SK-N-SH (cell line): ENCODE measurements at regions not wholly inside any gene's neighbourhood (a gene's known extent, or its start where the extent isn't known, plus 50 kb on each side); places are given as distances from the start of the nearest gene placed in this dataset.

Source experiments
- CTCF ChIA-PET: fragments of 300-600, 350-600 bp; formaldehyde crosslinking; extraction: SDS; loops from one replicate; lab custom pipeline; 2021; lab: Yijun Ruan, JAX
- POLR2A ChIA-PET: fragments of 350-600 bp; sonication (Branson Sonifier 250); formaldehyde crosslinking; extraction: SDS; loops from one replicate; lab custom pipeline; 2020; ENCODE audit warnings: antibody characterized with exemption, inconsistent platforms; lab: Yijun Ruan, JAX
- DNase-seq: peaks from one replicate; pipeline ENCODE4 v3.0.0; 2012
- H2AFZ ChIP-seq: fragments of 200-600 bp; sonication (generic); 2 replicates; pipeline ENCODE4 v1.8.1; 2016; ENCODE audit warnings: antibody characterized with exemption, mild to moderate bottlenecking, low read depth
- H3F3A ChIP-seq: fragments of 200-600 bp; sonication (generic); replicated peaks from 2 replicates; pipeline ENCODE3; 2016; ENCODE audit warnings: antibody characterized with exemption, mild to moderate bottlenecking; ENCODE audit not compliant: insufficient read depth
- H3K27ac ChIP-seq, 2 experiments: fragments of 200-500 bp in 1 of 2; fragments of 200-600 bp in 1 of 2; sonication (Bioruptor generic) in 1 of 2; sonication (generic), shearing (Covaris generic) in 1 of 2; 2 replicates each; pipeline versions ENCODE4 v1.5.1 to v1.6.1; 2014 to 2016; ENCODE audit warnings: low read depth in 2 of 2, inconsistent platforms in 1 of 2, low read length in 1 of 2, mild to moderate bottlenecking in 1 of 2, mixed read lengths in 1 of 2
- H3K27me3 ChIP-seq: fragments of 200-600 bp; sonication (generic), shearing (Covaris generic); 2 replicates; pipeline ENCODE4 v1.6.1; 2016; ENCODE audit warnings: mixed run types; ENCODE audit not compliant: insufficient read depth
- H3K36me3 ChIP-seq, 2 experiments: fragments of 200-500 bp in 1 of 2; fragments of 200-600 bp in 1 of 2; sonication (Bioruptor generic) in 1 of 2; sonication (generic) in 1 of 2; replicated peaks in 1 of 2; 2 replicates each; pipeline versions ENCODE3 to v1.5.1; 2014 to 2016; ENCODE audit warnings: low read length in 1 of 2, mild to moderate bottlenecking in 1 of 2; ENCODE audit not compliant: insufficient read depth in 2 of 2, control insufficient read depth in 1 of 2
- H3K4me1 ChIP-seq, 2 experiments: fragments of 200-500 bp in 1 of 2; fragments of 200-600 bp in 1 of 2; sonication (Bioruptor generic) in 1 of 2; sonication (generic), shearing (Covaris generic) in 1 of 2; 2 replicates each; pipeline versions ENCODE4 v1.5.1 to v1.6.1; 2014 to 2016; ENCODE audit warnings: low read depth in 1 of 2, low read length in 1 of 2, mixed run types in 1 of 2; ENCODE audit not compliant: insufficient read depth in 2 of 2, control insufficient read depth in 1 of 2
- H3K4me2 ChIP-seq: fragments of 200-600 bp; sonication (generic), shearing (Covaris generic); 2 replicates; pipeline ENCODE4 v1.6.1; 2017; ENCODE audit warnings: mixed run types
- H3K4me3 ChIP-seq, 2 experiments: fragments of 200-500 bp in 1 of 2; fragments of 200-600 bp in 1 of 2; sonication (Bioruptor generic) in 1 of 2; sonication (generic), shearing (Covaris generic) in 1 of 2; 2 replicates each; pipeline versions ENCODE4 v1.5.1 to v1.8.1; 2014 to 2016; ENCODE audit warnings: low read depth in 2 of 2, inconsistent platforms in 1 of 2, low read length in 1 of 2, mild to moderate bottlenecking in 1 of 2, mixed read lengths in 1 of 2, moderate library complexity in 1 of 2
- H3K79me2 ChIP-seq: fragments of 200-600 bp; sonication (generic); 2 replicates; pipeline ENCODE4 v1.8.1; 2017; ENCODE audit warnings: mild to moderate bottlenecking; ENCODE audit not compliant: insufficient read depth
- H3K9ac ChIP-seq: fragments of 200-600 bp; sonication (generic); 2 replicates; pipeline ENCODE4 v1.6.1; 2017; ENCODE audit warnings: mixed run types
- H3K9me2 ChIP-seq: fragments of 200-600 bp; sonication (generic); 2 replicates; pipeline ENCODE4 v1.6.1; 2017; ENCODE audit warnings: mixed run types
- H3K9me3 ChIP-seq: fragments of 200-600 bp; sonication (generic); 2 replicates; pipeline ENCODE4 v1.6.1; 2017; ENCODE audit warnings: mixed run types, mild to moderate bottlenecking, moderate library complexity
- H4K20me1 ChIP-seq: fragments of 200-600 bp; sonication (generic); 2 replicates; pipeline ENCODE4 v1.6.1; 2017; ENCODE audit warnings: mild to moderate bottlenecking, mixed run types; ENCODE audit not compliant: insufficient read depth
- CHD2 ChIP-seq: fragments of 150-350 bp; IDR thresholded peaks from 2 replicates; pipeline ENCODE4 v1.6.1; 2018; ENCODE audit warnings: low read length; ENCODE audit not compliant: partially characterized antibody
- CTCF ChIP-seq: fragments of 200-600 bp; sonication (generic); IDR thresholded peaks from 2 replicates; pipeline ENCODE4 v1.6.1; 2017; ENCODE audit warnings: antibody characterized with exemption, mild to moderate bottlenecking, moderate library complexity
- ELF1 ChIP-seq: IDR thresholded peaks from 2 replicates; pipeline ENCODE4 v1.4.0; 2012
- EP300 ChIP-seq, 2 experiments: IDR thresholded peaks; 2 replicates each; pipeline versions ENCODE4 v1.4.0 to v1.6.1; 2012; ENCODE audit warnings: borderline replicate concordance in 1 of 2, low read depth in 1 of 2, low read length in 1 of 2
- FOXM1 ChIP-seq: IDR thresholded peaks from 2 replicates; pipeline ENCODE4 v1.4.0; 2012; ENCODE audit warnings: low read depth, mild to moderate bottlenecking
- GABPA ChIP-seq: IDR thresholded peaks from 2 replicates; pipeline ENCODE4 v1.4.0; 2012; ENCODE audit warnings: low read depth, mild to moderate bottlenecking
- IRF3 ChIP-seq: fragments of 150-350 bp; IDR thresholded peaks from 2 replicates; pipeline ENCODE4 v1.6.1; 2016; ENCODE audit warnings: mild to moderate bottlenecking, low read depth, low read length
- JUND ChIP-seq: IDR thresholded peaks from 2 replicates; pipeline ENCODE4 v1.4.0; 2012
- MAX ChIP-seq: IDR thresholded peaks from 2 replicates; pipeline ENCODE4 v1.4.0; 2012; ENCODE audit warnings: low read depth
- NRF1 ChIP-seq: IDR thresholded peaks from 2 replicates; pipeline ENCODE4 v1.6.1; 2012; ENCODE audit warnings: low read depth, mild to moderate bottlenecking, low read length
- PBX3 ChIP-seq: IDR thresholded peaks from 2 replicates; pipeline ENCODE4; 2012
- POLR2AphosphoS5 ChIP-seq: IDR thresholded peaks from 2 replicates; pipeline ENCODE4 v1.6.1; 2012; ENCODE audit warnings: low read depth, low read length
- RXRA ChIP-seq: IDR thresholded peaks from 2 replicates; pipeline ENCODE4 v1.4.0; 2012; ENCODE audit warnings: low read depth, mild to moderate bottlenecking, borderline replicate concordance
- SMC3 ChIP-seq: IDR thresholded peaks from 2 replicates; pipeline ENCODE4 v1.6.1; 2012; ENCODE audit warnings: low read depth, low read length, improper control_type of control experiment
- TEAD4 ChIP-seq: IDR thresholded peaks from 2 replicates; pipeline ENCODE4 v1.4.0; 2012; ENCODE audit warnings: mild to moderate bottlenecking, borderline replicate concordance; ENCODE audit not compliant: insufficient read depth
- USF2 ChIP-seq: fragments of 150-350 bp; IDR thresholded peaks from 2 replicates; pipeline ENCODE4 v1.6.1; 2017; ENCODE audit warnings: antibody characterized with exemption, low read length, low read depth, borderline replicate concordance
- YY1 ChIP-seq: IDR thresholded peaks from 2 replicates; pipeline ENCODE4 v1.4.0; 2012; ENCODE audit warnings: low read depth, mild to moderate bottlenecking

- Histone ChIP-seq H3K9me2 (no peaks in the 10 kb centered on the region), H3F3A (no peaks in the 10 kb centered on the region), H3K4me3 (no peak overlapping the region), H3K9me3 (no peaks in the 10 kb centered on the region), H3K27me3 (no peaks in the 10 kb centered on the region), H4K20me1 (no peaks in the 10 kb centered on the region), H3K36me3 (no peaks in the 10 kb centered on the region), H3K9ac (no peak overlapping the region), H3K4me1 (no peaks in the 10 kb centered on the region), H3K4me2 (no peak overlapping the region), H2AFZ (no peak overlapping the region), H3K79me2 (no peaks in the 10 kb centered on the region), H3K27ac (no peak overlapping the region)
- ChIA-PET POLR2A (no interaction called here), CTCF (interaction anchor here (2.0 kb wide), 1 partner anchor 30 kb away, joined by 4 read pairs; no protein-coding TSS in a partner anchor)
- TF ChIP-seq GABPA, result no peak
- TF ChIP-seq RXRA, result no peak
- no peak for TF ChIP-seq IRF3
- TF ChIP-seq SMC3, result no peak
- no peak for TF ChIP-seq ELF1
- TF ChIP-seq POLR2AphosphoS5, result no peak
- no peak for TF ChIP-seq TEAD4
- TF ChIP-seq EP300 (IDR thresholded peaks at IDR 0.05; ENCODE audit: borderline replicate concordance in 1 of 2, low read depth in 1 of 2, low read length in 1 of 2), result no peak
- no peak for TF ChIP-seq YY1
- TF ChIP-seq NRF1, result no peak
- TF ChIP-seq CHD2, result no peak
- TF ChIP-seq CTCF, result no peak
- TF ChIP-seq FOXM1, result no peak
- TF ChIP-seq JUND, result no peak
- TF ChIP-seq USF2, result no peak
- TF ChIP-seq MAX, result no peak
- TF ChIP-seq PBX3, result no peak
- DNase-seq, result no peak
Observed at GRCh38 chr5:118069452-118069851, 918.9 kb downstream of the DTWD2 start.
